ENCODE measurements at regions not wholly inside any gene's neighbourhood (a gene's known extent, or its start where the extent isn't known, plus 50 kb on each side); places are given as distances from the start of the nearest gene placed in this dataset.

- CTCF ChIA-PET = no interaction called here
- H3K36me3 ChIP-seq (ENCODE audit: control insufficient read depth in 1 of 2, insufficient read depth in 2 of 2, low read length in 2 of 2) = no peaks in the 10 kb centered on the region
These were observed 469.6 kb downstream of the NPHP4 start for GRCh38 chr1:5522531-5523145.

More at GRCh38 chr1:5522531-5523145, 469.6 kb downstream of the NPHP4 start:
- H2AFZ ChIP-seq (ENCODE audit: low read depth, low read length, poor library complexity, severe bottlenecking) = no peak overlapping the region
- ATAC-seq (no peak), DNase-seq (ENCODE audit: low read depth, low spot score) (no peak)
- ChIA-PET RAD21 (ENCODE audit: low non-redundant PET in 1 of 2, low total read pairs in 2 of 2, uncharacterized antibody in 2 of 2, unreplicated experiment in 2 of 2) (no interaction called here), POLR2A (no interaction called here)
- no peak overlapping the region for H3K4me2 ChIP-seq (ENCODE audit: low read length)
- no peaks in the 10 kb centered on the region for H3K9me2 ChIP-seq (ENCODE audit: insufficient read depth)
- no peaks in the 10 kb centered on the region for H3K4me1 ChIP-seq (ENCODE audit: control insufficient read depth in 1 of 2, insufficient read depth in 2 of 2, low read length in 2 of 2)
- TF ChIP-seq ATF3 (IDR thresholded peaks at IDR 0.05) (no peak), CBX3 (IDR thresholded peaks at IDR 0.05; ENCODE audit: low read depth) (no peak), TCF7L2 (IDR thresholded peaks at IDR 0.05; ENCODE audit: borderline replicate concordance, extremely low read depth, insufficient read depth, insufficient read length) (no peak), EZH2phosphoT487 (IDR thresholded peaks at IDR 0.05; ENCODE audit: borderline replicate concordance) (no peak), EZH2 (IDR thresholded peaks at IDR 0.05) (no peak), RAD21 (IDR thresholded peaks at IDR 0.05; ENCODE audit: low read depth) (no peak), MAX (IDR thresholded peaks at IDR 0.05) (no peak), ZFX (IDR thresholded peaks at IDR 0.05) (no peak), EGR1 (IDR thresholded peaks at IDR 0.05; ENCODE audit: low read depth) (no peak)
- TF ChIP-seq, protein P1, sequence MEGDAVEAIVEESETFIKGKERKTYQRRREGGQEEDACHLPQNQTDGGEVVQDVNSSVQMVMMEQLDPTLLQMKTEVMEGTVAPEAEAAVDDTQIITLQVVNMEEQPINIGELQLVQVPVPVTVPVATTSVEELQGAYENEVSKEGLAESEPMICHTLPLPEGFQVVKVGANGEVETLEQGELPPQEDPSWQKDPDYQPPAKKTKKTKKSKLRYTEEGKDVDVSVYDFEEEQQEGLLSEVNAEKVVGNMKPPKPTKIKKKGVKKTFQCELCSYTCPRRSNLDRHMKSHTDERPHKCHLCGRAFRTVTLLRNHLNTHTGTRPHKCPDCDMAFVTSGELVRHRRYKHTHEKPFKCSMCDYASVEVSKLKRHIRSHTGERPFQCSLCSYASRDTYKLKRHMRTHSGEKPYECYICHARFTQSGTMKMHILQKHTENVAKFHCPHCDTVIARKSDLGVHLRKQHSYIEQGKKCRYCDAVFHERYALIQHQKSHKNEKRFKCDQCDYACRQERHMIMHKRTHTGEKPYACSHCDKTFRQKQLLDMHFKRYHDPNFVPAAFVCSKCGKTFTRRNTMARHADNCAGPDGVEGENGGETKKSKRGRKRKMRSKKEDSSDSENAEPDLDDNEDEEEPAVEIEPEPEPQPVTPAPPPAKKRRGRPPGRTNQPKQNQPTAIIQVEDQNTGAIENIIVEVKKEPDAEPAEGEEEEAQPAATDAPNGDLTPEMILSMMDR (IDR thresholded peaks at IDR 0.05 in 2 of 3, conservative IDR thresholded peaks at IDR 0.05 in 1 of 3; ENCODE audit: borderline replicate concordance in 1 of 3, insufficient read depth in 1 of 3, low read depth in 2 of 3, low read length in 2 of 3) = no peak
- H3K79me2 ChIP-seq (ENCODE audit: insufficient read depth, low read length) = no peaks in the 10 kb centered on the region
- H3K4me3 ChIP-seq (replicated peaks in 1 of 2; ENCODE audit: low read depth in 1 of 2, low read length in 2 of 2) = no peak overlapping the region
- H4K20me1 ChIP-seq (ENCODE audit: insufficient read depth) = no peaks in the 10 kb centered on the region
- H3K9me3 ChIP-seq (ENCODE audit: control insufficient read depth in 1 of 2, insufficient read depth in 1 of 2, low read depth in 1 of 2, low read length in 2 of 2) = no peaks in the 10 kb centered on the region
- H3K9ac ChIP-seq (ENCODE audit: low read length) = no peak overlapping the region
- no peak overlapping the region for H3K27ac ChIP-seq (ENCODE audit: low read depth, low read length)
- no TSS peak for BruUV-seq (replicated peaks)
- intact Hi-C loops (cut with micrococcal nuclease) = no loop called here
- H3K27me3 ChIP-seq (ENCODE audit: insufficient read depth, low read length) = peaks cover 19% of the 10 kb centered on the region; the same call in 1 of the 2 replicates

Measured in HCT116 (cell line).